MCF 10A (cell line): ENCODE measurements at regions not wholly inside any gene's neighbourhood (a gene's known extent, or its start where the extent isn't known, plus 50 kb on each side); places are given as distances from the start of the nearest gene placed in this dataset.
"Not testable (repeated sequence)": the region's sequence is repeated elsewhere in the genome, so short reads cannot be mapped to it uniquely, and the experiment has no call there.

Experiments used
- BruUV-seq: library from RNA; stranded (reverse); fragments of 400-500 nt; replicated peaks from 2 replicates; lab custom pipeline; 2021; lab: Mats Ljungman, UMichigan
- CTCF ChIA-PET: fragments of 300-600 bp; sonication (Branson Sonifier 250); formaldehyde crosslinking; extraction: SDS; loops from one replicate; lab custom pipeline; 2021; ENCODE audit warnings: antibody characterized with exemption, inconsistent platforms; lab: Yijun Ruan, JAX
- POLR2A ChIA-PET: fragments of 300-600, 350-650 bp; sonication (Branson Sonifier 250); formaldehyde crosslinking; extraction: SDS; loops from one replicate; lab custom pipeline; 2020; ENCODE audit warnings: antibody characterized with exemption, inconsistent platforms; lab: Yijun Ruan, JAX
- DNase-seq: peaks from one replicate; pipeline ENCODE4 v3.0.0-alpha.2; 2018; ENCODE audit not compliant: unreplicated experiment
- H3K27ac Mint-ChIP-seq: one replicate; pipeline ENCODE4 v1.8.0; 2022; ENCODE audit warnings: mild to moderate bottlenecking, low read depth, mixed read lengths; ENCODE audit not compliant: unreplicated experiment
- H3K27me3 Mint-ChIP-seq: one replicate; pipeline ENCODE4 v1.8.0; 2022; ENCODE audit warnings: mixed read lengths; ENCODE audit not compliant: insufficient read depth, unreplicated experiment
- H3K36me3 Mint-ChIP-seq: one replicate; pipeline ENCODE4 v1.8.0; 2022; ENCODE audit warnings: mild to moderate bottlenecking, moderate library complexity, mixed read lengths; ENCODE audit not compliant: insufficient read depth, unreplicated experiment
- H3K4me1 Mint-ChIP-seq: one replicate; pipeline ENCODE4 v1.8.0; 2022; ENCODE audit warnings: mixed read lengths; ENCODE audit not compliant: insufficient read depth, unreplicated experiment
- H3K4me3 Mint-ChIP-seq: one replicate; pipeline ENCODE4 v1.8.0; 2022; ENCODE audit warnings: mild to moderate bottlenecking, moderate library complexity, mixed read lengths; ENCODE audit not compliant: unreplicated experiment
- H3K9me3 Mint-ChIP-seq: one replicate; pipeline ENCODE4 v1.8.0; 2022; ENCODE audit warnings: mixed read lengths; ENCODE audit not compliant: unreplicated experiment
- CTCF ChIP-seq: fragments of 200-600 bp; IDR thresholded peaks from one replicate; pipeline ENCODE4 v1.8.0; 2022; ENCODE audit warnings: antibody characterized with exemption, mild to moderate bottlenecking; ENCODE audit not compliant: unreplicated experiment
- intact Hi-C: fragments of 100-400 bp; cut with micrococcal nuclease; formaldehyde crosslinking; loops from 2 replicates; pipeline ENCODE4 v1.14.1; 2022

- DNase-seq: no peak
- Mint-ChIP-seq H3K4me1 (no peaks in the 10 kb centered on the region), H3K9me3 (no peaks in the 10 kb centered on the region), H3K36me3 (no peaks in the 10 kb centered on the region), H3K27ac (no peak overlapping the region), H3K4me3 (no peak overlapping the region), H3K27me3 (no peaks in the 10 kb centered on the region)
- BruUV-seq: no TSS peak
- no peak for TF ChIP-seq CTCF
- ChIA-PET CTCF (no interaction called here), POLR2A (no interaction called here)
- intact Hi-C loops: no loop called here
Observed at GRCh38 chr12:20105943-20106342, 262.4 kb upstream of the PDE3A start.

GRCh38 chr12:20109676-20110075, 258.7 kb upstream of the PDE3A start:
- intact Hi-C loops: no loop called here
- Mint-ChIP-seq H3K9me3 (no peaks in the 10 kb centered on the region), H3K36me3 (no peaks in the 10 kb centered on the region), H3K4me1 (no peaks in the 10 kb centered on the region), H3K27me3 (peaks cover 6% of the 10 kb centered on the region), H3K27ac (no peak overlapping the region), H3K4me3 (no peak overlapping the region)
- CTCF ChIA-PET: no interaction called here
- no peak for DNase-seq
- POLR2A ChIA-PET: no interaction called here
- no peak for TF ChIP-seq CTCF
- no TSS peak for BruUV-seq

- H3K4me3 Mint-ChIP-seq, POLR2A ChIA-PET, DNase-seq, H3K36me3 Mint-ChIP-seq, CTCF ChIA-PET, intact Hi-C loops, H3K4me1 Mint-ChIP-seq, BruUV-seq, H3K27ac Mint-ChIP-seq: not testable (repeated sequence)
- Mint-ChIP-seq H3K9me3 (peaks cover 17% of the 10 kb centered on the region), H3K27me3 (peaks cover 37% of the 10 kb centered on the region)
Observed at GRCh38 chr12:20115371-20115770, 253.0 kb upstream of the PDE3A start.

GRCh38 chr12:20119596-20120402, 248.5 kb upstream of the PDE3A start:
- no peak for TF ChIP-seq CTCF
- peaks cover 17% of the 10 kb centered on the region for H3K9me3 Mint-ChIP-seq
- BruUV-seq: no TSS peak
- H3K4me1 Mint-ChIP-seq: no peaks in the 10 kb centered on the region
- H3K4me3 Mint-ChIP-seq: no peak overlapping the region
- H3K27me3 Mint-ChIP-seq: peaks cover 66% of the 10 kb centered on the region
- H3K27ac Mint-ChIP-seq: no peak overlapping the region
- ChIA-PET CTCF (interaction anchor here (0.6 to 1.6 kb wide), 3 partner anchors 10 to 312 kb away, joined by 3 to 6 read pairs (median 5); no protein-coding TSS in a partner anchor), POLR2A (no interaction called here)
- no peaks in the 10 kb centered on the region for H3K36me3 Mint-ChIP-seq
- intact Hi-C loops: loop anchor here (10.0 kb wide), 1 partner anchor 425 kb away; no protein-coding TSS in a partner anchor
- no peak for DNase-seq
